Adrenal gland (tissue), 5 donors: ENCODE measurements at regions not wholly inside any gene's neighbourhood (a gene's known extent, or its start where the extent isn't known, plus 50 kb on each side); places are given as distances from the start of the nearest gene placed in this dataset.

Experiments used
- POLR2A ChIP-seq, 2 donors: fragments of 450-650 bp; IDR thresholded peaks; one replicate each; pipeline ENCODE4 v1.6.1; 2017; ENCODE audit warnings: antibody characterized with exemption in 2 of 2, mild to moderate bottlenecking in 2 of 2, moderate library complexity in 1 of 2
- TF ChIP-seq, protein P1 (sequence below), 6 experiments: fragments of 450-650 bp in 4 of 6; fragments of 200-600 bp in 2 of 6; sonication (generic) in 1 of 6; IDR thresholded peaks; 1 replicate in 5 of 6; 2 replicates in 1 of 6; pipeline versions ENCODE4 v1.5.1 to v1.8.0; 2016 to 2021; ENCODE audit warnings: antibody characterized with exemption in 6 of 6, mild to moderate bottlenecking in 2 of 6, moderate library complexity in 1 of 6
- donor health status: DM: no; HTN: no; CAD: no.

DNA sequence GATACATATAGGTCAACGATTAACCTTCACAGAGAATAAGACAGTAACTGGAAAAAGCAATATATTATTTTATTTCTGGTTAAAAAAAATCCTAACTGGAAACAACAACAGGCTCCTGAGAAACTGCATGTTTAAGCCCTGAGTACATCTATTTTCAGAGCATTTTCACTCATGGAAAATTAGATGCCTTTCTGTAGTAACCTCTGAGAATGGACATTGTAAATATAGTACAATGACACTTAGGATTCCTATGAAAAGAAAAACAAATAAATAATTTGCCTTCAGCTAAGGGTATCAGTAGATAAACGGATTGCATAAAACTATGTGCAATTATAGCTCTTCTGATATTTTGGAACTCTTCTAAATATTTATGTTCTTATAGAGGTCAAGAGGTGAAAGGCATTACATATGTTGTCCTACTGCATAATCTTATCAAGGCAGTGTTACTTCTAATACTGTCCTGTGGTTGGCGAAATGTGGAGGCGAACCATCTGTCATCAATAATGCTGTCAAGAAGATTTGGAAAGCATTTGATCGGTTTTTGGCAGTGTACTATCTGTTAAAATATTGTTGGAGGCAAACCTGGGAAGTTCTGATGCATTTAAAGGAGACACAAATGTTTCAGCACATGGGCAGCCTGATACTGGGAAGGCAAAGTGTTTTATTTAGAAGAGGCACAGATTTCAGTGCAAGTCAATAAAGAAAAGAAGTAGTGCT, 381.8 kb downstream of the BTG1 start:
- TF ChIP-seq, protein P1, sequence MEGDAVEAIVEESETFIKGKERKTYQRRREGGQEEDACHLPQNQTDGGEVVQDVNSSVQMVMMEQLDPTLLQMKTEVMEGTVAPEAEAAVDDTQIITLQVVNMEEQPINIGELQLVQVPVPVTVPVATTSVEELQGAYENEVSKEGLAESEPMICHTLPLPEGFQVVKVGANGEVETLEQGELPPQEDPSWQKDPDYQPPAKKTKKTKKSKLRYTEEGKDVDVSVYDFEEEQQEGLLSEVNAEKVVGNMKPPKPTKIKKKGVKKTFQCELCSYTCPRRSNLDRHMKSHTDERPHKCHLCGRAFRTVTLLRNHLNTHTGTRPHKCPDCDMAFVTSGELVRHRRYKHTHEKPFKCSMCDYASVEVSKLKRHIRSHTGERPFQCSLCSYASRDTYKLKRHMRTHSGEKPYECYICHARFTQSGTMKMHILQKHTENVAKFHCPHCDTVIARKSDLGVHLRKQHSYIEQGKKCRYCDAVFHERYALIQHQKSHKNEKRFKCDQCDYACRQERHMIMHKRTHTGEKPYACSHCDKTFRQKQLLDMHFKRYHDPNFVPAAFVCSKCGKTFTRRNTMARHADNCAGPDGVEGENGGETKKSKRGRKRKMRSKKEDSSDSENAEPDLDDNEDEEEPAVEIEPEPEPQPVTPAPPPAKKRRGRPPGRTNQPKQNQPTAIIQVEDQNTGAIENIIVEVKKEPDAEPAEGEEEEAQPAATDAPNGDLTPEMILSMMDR (IDR thresholded peaks at IDR 0.05), result no peak
- TF ChIP-seq POLR2A (IDR thresholded peaks at IDR 0.05), result no peak
